ENCODE measurements at regions not wholly inside any gene's neighbourhood (a gene's known extent, or its start where the extent isn't known, plus 50 kb on each side); places are given as distances from the start of the nearest gene placed in this dataset.

GRCh38 chr5:91722736-91723467, 339.8 kb upstream of the ARRDC3 start:
- H3K27ac Mint-ChIP-seq: no peak overlapping the region
- H3K9me3 Mint-ChIP-seq (ENCODE audit: insufficient read depth): no peaks in the 10 kb centered on the region
- no peak for ATAC-seq (ENCODE audit: low read depth)
- DNase-seq: no peak
- Histone ChIP-seq H4K20me1 (ENCODE audit: control insufficient read depth, insufficient read depth, low read length, poor library complexity, severe bottlenecking) (no peaks in the 10 kb centered on the region), H2AFZ (ENCODE audit: insufficient read depth, low read depth, low read length, poor library complexity, severe bottlenecking) (no peak overlapping the region), H3K9ac (ENCODE audit: low read length) (no peak overlapping the region), H3K4me1 (ENCODE audit: control insufficient read depth in 2 of 2, insufficient read depth in 2 of 2, low read length in 2 of 2) (no peaks in the 10 kb centered on the region), H3K9me3 (ENCODE audit: control extremely low read depth in 1 of 3, control insufficient read depth in 2 of 3, insufficient read depth in 1 of 3, low read length in 2 of 3) (no peaks in the 10 kb centered on the region), H3K36me3 (replicated peaks in 1 of 2; ENCODE audit: control extremely low read depth in 1 of 2, control insufficient read depth in 1 of 2, extremely low read depth in 1 of 2, insufficient read depth in 2 of 2, low read length in 1 of 2) (no peaks in the 10 kb centered on the region), H3K27me3 (replicated peaks in 1 of 4; ENCODE audit: control extremely low read depth in 1 of 4, control insufficient read depth in 3 of 4, insufficient read depth in 4 of 4, low read length in 3 of 4) (no peaks in the 10 kb centered on the region), H3K4me3 (ENCODE audit: control extremely low read depth in 1 of 5, extremely low read depth in 1 of 5, insufficient read depth in 1 of 5, low read depth in 2 of 5, low read length in 4 of 5) (no peak overlapping the region), H3K27ac (ENCODE audit: low read length in 2 of 2) (no peak overlapping the region), H3K4me2 (replicated peaks; ENCODE audit: low read depth, low read length, poor library complexity, severe bottlenecking) (no peak overlapping the region), H3K79me2 (ENCODE audit: control insufficient read depth, insufficient read depth, low read length) (no peaks in the 10 kb centered on the region)
- intact Hi-C loops (cut with micrococcal nuclease): no loop called here
- POLR2A ChIA-PET: no interaction called here
- no peak for TF ChIP-seq EZH2 (IDR thresholded peaks at IDR 0.05; ENCODE audit: borderline replicate concordance, insufficient read depth, low read depth, low read length, poor library complexity, severe bottlenecking)
- TF ChIP-seq, protein P1, sequence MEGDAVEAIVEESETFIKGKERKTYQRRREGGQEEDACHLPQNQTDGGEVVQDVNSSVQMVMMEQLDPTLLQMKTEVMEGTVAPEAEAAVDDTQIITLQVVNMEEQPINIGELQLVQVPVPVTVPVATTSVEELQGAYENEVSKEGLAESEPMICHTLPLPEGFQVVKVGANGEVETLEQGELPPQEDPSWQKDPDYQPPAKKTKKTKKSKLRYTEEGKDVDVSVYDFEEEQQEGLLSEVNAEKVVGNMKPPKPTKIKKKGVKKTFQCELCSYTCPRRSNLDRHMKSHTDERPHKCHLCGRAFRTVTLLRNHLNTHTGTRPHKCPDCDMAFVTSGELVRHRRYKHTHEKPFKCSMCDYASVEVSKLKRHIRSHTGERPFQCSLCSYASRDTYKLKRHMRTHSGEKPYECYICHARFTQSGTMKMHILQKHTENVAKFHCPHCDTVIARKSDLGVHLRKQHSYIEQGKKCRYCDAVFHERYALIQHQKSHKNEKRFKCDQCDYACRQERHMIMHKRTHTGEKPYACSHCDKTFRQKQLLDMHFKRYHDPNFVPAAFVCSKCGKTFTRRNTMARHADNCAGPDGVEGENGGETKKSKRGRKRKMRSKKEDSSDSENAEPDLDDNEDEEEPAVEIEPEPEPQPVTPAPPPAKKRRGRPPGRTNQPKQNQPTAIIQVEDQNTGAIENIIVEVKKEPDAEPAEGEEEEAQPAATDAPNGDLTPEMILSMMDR (IDR thresholded peaks at IDR 0.05): no peak
- no peaks in the 10 kb centered on the region for H3K4me1 Mint-ChIP-seq
- H3K27me3 Mint-ChIP-seq: no peaks in the 10 kb centered on the region
- H3K4me3 Mint-ChIP-seq: no peak overlapping the region
- CTCF ChIA-PET: no interaction called here
- WGBS (ENCODE audit: insufficient coverage): 83% methylated on average over 1 of the region's 8 CpGs

- H3K4me3 Mint-ChIP-seq: no peak overlapping the region
- CTCF ChIA-PET: no interaction called here
- POLR2A ChIA-PET: no interaction called here
- H3K27me3 ChIP-seq (replicated peaks in 1 of 4; ENCODE audit: control extremely low read depth in 1 of 4, control insufficient read depth in 3 of 4, insufficient read depth in 4 of 4, low read length in 3 of 4): no peaks in the 10 kb centered on the region
- H3K79me2 ChIP-seq (ENCODE audit: control insufficient read depth, insufficient read depth, low read length): no peaks in the 10 kb centered on the region
- intact Hi-C loops (cut with micrococcal nuclease): no loop called here
- no peak overlapping the region for H3K4me3 ChIP-seq (ENCODE audit: control extremely low read depth in 1 of 5, extremely low read depth in 1 of 5, insufficient read depth in 1 of 5, low read depth in 2 of 5, low read length in 4 of 5)
- no peak overlapping the region for H2AFZ ChIP-seq (ENCODE audit: insufficient read depth, low read depth, low read length, poor library complexity, severe bottlenecking)
- H3K9me3 ChIP-seq (ENCODE audit: control extremely low read depth in 1 of 3, control insufficient read depth in 2 of 3, insufficient read depth in 1 of 3, low read length in 2 of 3): no peaks in the 10 kb centered on the region
- H3K4me1 Mint-ChIP-seq: no peaks in the 10 kb centered on the region
- no peak overlapping the region for H3K27ac Mint-ChIP-seq
- no peak for DNase-seq
- H3K27me3 Mint-ChIP-seq: no peaks in the 10 kb centered on the region
- ATAC-seq (ENCODE audit: low read depth): no peak
- TF ChIP-seq, protein P1 (IDR thresholded peaks at IDR 0.05): no peak
- no peak for TF ChIP-seq EZH2 (IDR thresholded peaks at IDR 0.05; ENCODE audit: borderline replicate concordance, insufficient read depth, low read depth, low read length, poor library complexity, severe bottlenecking)
- no peak overlapping the region for H3K9ac ChIP-seq (ENCODE audit: low read length)
- H3K4me2 ChIP-seq (replicated peaks; ENCODE audit: low read depth, low read length, poor library complexity, severe bottlenecking): no peak overlapping the region
- no peaks in the 10 kb centered on the region for H4K20me1 ChIP-seq (ENCODE audit: control insufficient read depth, insufficient read depth, low read length, poor library complexity, severe bottlenecking)
- no peaks in the 10 kb centered on the region for H3K36me3 ChIP-seq (replicated peaks in 1 of 2; ENCODE audit: control extremely low read depth in 1 of 2, control insufficient read depth in 1 of 2, extremely low read depth in 1 of 2, insufficient read depth in 2 of 2, low read length in 1 of 2)
- no peaks in the 10 kb centered on the region for H3K9me3 Mint-ChIP-seq (ENCODE audit: insufficient read depth)
- no peaks in the 10 kb centered on the region for H3K4me1 ChIP-seq (ENCODE audit: control insufficient read depth in 2 of 2, insufficient read depth in 2 of 2, low read length in 2 of 2)
- H3K27ac ChIP-seq (ENCODE audit: low read length in 2 of 2): no peak overlapping the region
Measured at GRCh38 chr5:91712718-91713117, 329.6 kb upstream of the ARRDC3 start.

Measured in B cell (primary cell).